ENCODE measurements at regions not wholly inside any gene's neighbourhood (a gene's known extent, or its start where the extent isn't known, plus 50 kb on each side); places are given as distances from the start of the nearest gene placed in this dataset.

GRCh38 chr13:55255236-55255635 is 1885.5 kb upstream of the PRR20A start:
- no peak for TF ChIP-seq POU6F1 (CRISPR knock-in tag; IDR thresholded peaks at IDR 0.05; ENCODE audit: borderline replicate concordance, low read depth)
- TF ChIP-seq TSHZ2 (CRISPR knock-in tag; IDR thresholded peaks at IDR 0.05) = no peak
- TF ChIP-seq ZFP30 (CRISPR knock-in tag; IDR thresholded peaks at IDR 0.05) = no peak
- TF ChIP-seq ZC3H10 (CRISPR knock-in tag; IDR thresholded peaks at IDR 0.05) = no peak
- no peak for TF ChIP-seq TCF4 (CRISPR knock-in tag; IDR thresholded peaks at IDR 0.05; ENCODE audit: borderline replicate concordance)
- TF ChIP-seq PATZ1 (CRISPR knock-in tag; IDR thresholded peaks at IDR 0.05; ENCODE audit: borderline replicate concordance) = no peak
- TF ChIP-seq ZNF70 (CRISPR knock-in tag; IDR thresholded peaks at IDR 0.05) = no peak
- no peak for TF ChIP-seq BACH2 (CRISPR knock-in tag; IDR thresholded peaks at IDR 0.05; ENCODE audit: borderline replicate concordance)
- no peak for TF ChIP-seq PPARA (CRISPR knock-in tag; IDR thresholded peaks at IDR 0.05; ENCODE audit: borderline replicate concordance)
- TF ChIP-seq RARB (CRISPR knock-in tag; IDR thresholded peaks at IDR 0.05) = no peak
- no peak for TF ChIP-seq CSDC2 (CRISPR knock-in tag; IDR thresholded peaks at IDR 0.05)
- TF ChIP-seq ARNTL (CRISPR knock-in tag; IDR thresholded peaks at IDR 0.05; ENCODE audit: borderline replicate concordance, low read depth) = no peak
- ATAC-seq = no peak

GRCh38 chr13:55263045-55263444 is 1877.7 kb upstream of the PRR20A start:
- TF ChIP-seq TSHZ2 (CRISPR knock-in tag; IDR thresholded peaks at IDR 0.05) = no peak
- no peak for TF ChIP-seq CREB5 (CRISPR knock-in tag; IDR thresholded peaks at IDR 0.05; ENCODE audit: low read depth)
- no peak for TF ChIP-seq ISL1 (CRISPR knock-in tag; IDR thresholded peaks at IDR 0.05)
- no peak for TF ChIP-seq ZFP30 (CRISPR knock-in tag; IDR thresholded peaks at IDR 0.05)
- TF ChIP-seq PPARA (CRISPR knock-in tag; IDR thresholded peaks at IDR 0.05; ENCODE audit: borderline replicate concordance) = no peak
- TF ChIP-seq CSRNP3 (CRISPR knock-in tag; IDR thresholded peaks at IDR 0.05) = no peak
- TF ChIP-seq ZNF70 (CRISPR knock-in tag; IDR thresholded peaks at IDR 0.05) = no peak
- TF ChIP-seq ZNF565 (CRISPR knock-in tag; conservative IDR thresholded peaks at IDR 0.05; ENCODE audit: low read depth) = no peak
- TF ChIP-seq PATZ1 (CRISPR knock-in tag; IDR thresholded peaks at IDR 0.05; ENCODE audit: borderline replicate concordance) = no peak
- TF ChIP-seq ZC3H10 (CRISPR knock-in tag; IDR thresholded peaks at IDR 0.05) = no peak
- no peak for ATAC-seq
